Gastrocnemius medialis (tissue), 4 donors: ENCODE measurements at regions not wholly inside any gene's neighbourhood (a gene's known extent, or its start where the extent isn't known, plus 50 kb on each side); places are given as distances from the start of the nearest gene placed in this dataset.

Experiments
- ATAC-seq, 2 donors: fragments of 150-250 bp; one replicate each; pipeline ENCODE4 v1.9.1; 2016
- DNase-seq, 2 donors: peaks; one replicate each; pipeline ENCODE4 v3.0.0-alpha.2; 2019
- H3K27ac ChIP-seq, 4 donors: fragments of 200-600 bp; sonication (generic); 1 replicate in 1 of 4; 2 replicates in 3 of 4; pipeline ENCODE4 v1.5.1; 2016 to 2018; ENCODE audit warnings: mild to moderate bottlenecking in 2 of 4, moderate library complexity in 1 of 4
- H3K27me3 ChIP-seq, 3 donors: fragments of 200-600 bp; sonication (generic) in 2 of 3; 1 replicate in 1 of 3; 2 replicates in 2 of 3; pipeline versions ENCODE4 v1.5.1 to v1.6.0; 2016 to 2019; ENCODE audit warnings: mild to moderate bottlenecking in 1 of 3, moderate library complexity in 1 of 3
- H3K36me3 ChIP-seq, 2 donors: fragments of 200-600 bp; sonication (generic) in 1 of 2; one replicate each; pipeline ENCODE4 v1.5.1; 2017 to 2018
- H3K4me1 ChIP-seq, 2 donors: fragments of 200-600 bp; sonication (generic) in 1 of 2; one replicate each; pipeline ENCODE4 v1.5.1; 2016 to 2017; ENCODE audit warnings: mild to moderate bottlenecking in 2 of 2
- H3K4me3 ChIP-seq, 4 donors: fragments of 200-600 bp; sonication (generic) in 3 of 4; 1 replicate in 1 of 4; 2 replicates in 3 of 4; pipeline ENCODE4 v1.5.1; 2016 to 2019; ENCODE audit warnings: mild to moderate bottlenecking in 2 of 4
- H3K9me3 ChIP-seq, 3 donors: fragments of 200-600 bp; sonication (generic) in 2 of 3; 1 replicate in 1 of 3; 2 replicates in 2 of 3; pipeline ENCODE4 v1.5.1; 2016 to 2019
- POLR2A ChIP-seq, 2 donors: fragments of 450-650 bp; IDR thresholded peaks; one replicate each; pipeline ENCODE4 v1.6.1; 2017; ENCODE audit warnings: antibody characterized with exemption in 2 of 2, mild to moderate bottlenecking in 2 of 2, moderate library complexity in 2 of 2
- in situ Hi-C, 4 donors: fragments of 200-750 bp; cut with MboI; loops; one replicate each; pipeline versions ENCODE4 v1.15.0 to v1.8.0; 2017; ENCODE audit warnings: low sequenced_read_pairs in 4 of 4
- intact Hi-C: fragments of 100-400 bp; cut with DNase I; formaldehyde crosslinking; loops from one replicate; pipeline ENCODE4 v1.15.1; 2023; ENCODE audit warnings: low total_unique reads
- TF ChIP-seq, protein P1 (sequence below), 5 experiments: fragments of 450-650 bp in 3 of 5; fragments of 200-600 bp in 2 of 5; sonication (generic) in 2 of 5; IDR thresholded peaks in 4 of 5; conservative IDR thresholded peaks in 1 of 5; 1 replicate in 4 of 5; 2 replicates in 1 of 5; pipeline ENCODE4 v1.5.1; 2016 to 2019; ENCODE audit warnings: antibody characterized with exemption in 5 of 5, mild to moderate bottlenecking in 3 of 5, moderate library complexity in 3 of 5

DNA sequence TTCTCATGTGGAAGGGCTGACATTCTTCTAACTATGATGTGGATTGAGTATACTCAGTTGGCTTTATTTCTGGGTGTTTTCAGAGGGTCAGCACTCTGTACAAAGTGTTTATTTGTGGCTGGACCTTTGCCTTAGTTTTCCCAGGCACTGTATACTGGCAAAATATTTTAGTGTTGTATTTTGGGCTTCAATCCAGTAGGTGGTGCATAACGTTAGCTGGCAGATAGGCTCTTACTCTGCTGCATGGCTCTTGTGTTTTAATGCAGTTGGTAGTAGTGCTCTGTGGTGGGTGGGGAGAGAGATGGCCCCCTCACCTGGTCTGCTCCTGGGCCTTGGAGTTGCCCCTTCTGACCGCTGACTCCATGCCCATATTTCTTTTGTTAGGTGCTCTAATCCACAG lies 75.6 kb upstream of the REG3A start:
- Histone ChIP-seq H3K9me3 (no peaks in the 10 kb centered on the region), H3K27me3 (no peaks in the 10 kb centered on the region), H3K4me3 (no peak overlapping the region), H3K27ac (no peak overlapping the region), H3K36me3 (no peaks in the 10 kb centered on the region), H3K4me1 (no peaks in the 10 kb centered on the region)
- TF ChIP-seq, protein P1, sequence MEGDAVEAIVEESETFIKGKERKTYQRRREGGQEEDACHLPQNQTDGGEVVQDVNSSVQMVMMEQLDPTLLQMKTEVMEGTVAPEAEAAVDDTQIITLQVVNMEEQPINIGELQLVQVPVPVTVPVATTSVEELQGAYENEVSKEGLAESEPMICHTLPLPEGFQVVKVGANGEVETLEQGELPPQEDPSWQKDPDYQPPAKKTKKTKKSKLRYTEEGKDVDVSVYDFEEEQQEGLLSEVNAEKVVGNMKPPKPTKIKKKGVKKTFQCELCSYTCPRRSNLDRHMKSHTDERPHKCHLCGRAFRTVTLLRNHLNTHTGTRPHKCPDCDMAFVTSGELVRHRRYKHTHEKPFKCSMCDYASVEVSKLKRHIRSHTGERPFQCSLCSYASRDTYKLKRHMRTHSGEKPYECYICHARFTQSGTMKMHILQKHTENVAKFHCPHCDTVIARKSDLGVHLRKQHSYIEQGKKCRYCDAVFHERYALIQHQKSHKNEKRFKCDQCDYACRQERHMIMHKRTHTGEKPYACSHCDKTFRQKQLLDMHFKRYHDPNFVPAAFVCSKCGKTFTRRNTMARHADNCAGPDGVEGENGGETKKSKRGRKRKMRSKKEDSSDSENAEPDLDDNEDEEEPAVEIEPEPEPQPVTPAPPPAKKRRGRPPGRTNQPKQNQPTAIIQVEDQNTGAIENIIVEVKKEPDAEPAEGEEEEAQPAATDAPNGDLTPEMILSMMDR (IDR thresholded peaks at IDR 0.05 in 4 of 5, conservative IDR thresholded peaks at IDR 0.05 in 1 of 5): no peak
- no peak for TF ChIP-seq POLR2A (IDR thresholded peaks at IDR 0.05)
- ATAC-seq (no peak), DNase-seq (no peak)
- intact Hi-C loops (no loop called here), in situ Hi-C loops (no loop called here)

DNA sequence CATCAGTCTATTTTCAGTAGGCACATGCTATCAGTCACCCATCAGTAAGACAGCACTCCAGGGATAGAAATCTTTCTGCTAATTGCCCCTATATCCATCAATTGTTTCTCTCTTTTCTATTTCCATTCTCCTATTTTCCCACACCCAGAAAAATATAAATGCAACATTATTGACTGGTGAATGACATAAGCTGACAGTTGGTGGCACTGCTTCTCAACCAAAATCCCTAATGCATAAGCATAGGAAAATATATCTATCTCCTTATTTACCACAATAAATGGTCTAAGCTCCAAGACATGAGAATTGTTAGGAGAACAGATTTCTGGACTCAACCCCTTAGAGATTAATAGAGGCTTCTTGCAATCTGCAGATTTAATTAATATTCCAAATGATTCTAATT lies 64.0 kb upstream of the REG3A start:
- Histone ChIP-seq H3K36me3 (no peaks in the 10 kb centered on the region), H3K27me3 (no peaks in the 10 kb centered on the region), H3K9me3 (no peaks in the 10 kb centered on the region), H3K4me3 (no peak overlapping the region), H3K4me1 (no peaks in the 10 kb centered on the region), H3K27ac (no peak overlapping the region)
- ATAC-seq (no peak), DNase-seq (no peak)
- in situ Hi-C loops: no loop called here
- intact Hi-C loops: no loop called here
- no peak for TF ChIP-seq POLR2A (IDR thresholded peaks at IDR 0.05)

DNA sequence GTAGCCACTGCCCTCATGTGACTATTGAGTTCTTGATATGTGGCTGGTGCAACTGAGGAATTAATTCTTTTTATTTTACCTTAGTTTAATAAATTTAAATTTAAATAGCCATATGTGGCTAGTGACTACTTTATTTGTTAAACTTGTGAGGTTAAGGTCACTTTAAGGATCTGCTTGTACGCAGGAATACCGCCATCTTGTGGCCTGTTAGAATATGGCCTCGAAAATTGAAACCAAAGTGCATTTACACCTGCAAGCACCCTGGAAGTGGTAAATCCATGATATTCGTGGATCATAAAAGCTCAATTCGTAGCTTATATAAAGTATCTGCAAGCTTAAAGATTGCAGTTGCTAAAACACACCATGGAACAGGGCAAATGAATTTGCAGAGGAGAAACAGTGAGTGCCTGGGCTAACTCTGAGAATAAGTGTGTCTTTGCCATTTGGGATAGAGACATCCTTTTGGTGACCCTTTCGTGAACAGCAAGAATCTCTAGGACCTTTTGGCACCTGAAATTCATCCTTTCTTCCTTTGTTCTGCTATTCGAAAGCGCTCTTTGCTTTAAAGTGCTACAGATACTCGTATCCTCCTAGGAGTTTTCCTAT lies 59.9 kb upstream of the REG3A start:
- no peak for TF ChIP-seq POLR2A (IDR thresholded peaks at IDR 0.05)
- TF ChIP-seq, protein P1 (IDR thresholded peaks at IDR 0.05 in 4 of 5, conservative IDR thresholded peaks at IDR 0.05 in 1 of 5): peak in 2 of 5 experiments; percentile 35 to 50
- Histone ChIP-seq H3K27me3 (no peaks in the 10 kb centered on the region), H3K4me3 (no peak overlapping the region), H3K36me3 (no peaks in the 10 kb centered on the region), H3K9me3 (no peaks in the 10 kb centered on the region), H3K4me1 (no peaks in the 10 kb centered on the region), H3K27ac (no peak overlapping the region)
- no peak for DNase-seq
- intact Hi-C loops (no loop called here), in situ Hi-C loops (no loop called here)
- no peak for ATAC-seq

DNA sequence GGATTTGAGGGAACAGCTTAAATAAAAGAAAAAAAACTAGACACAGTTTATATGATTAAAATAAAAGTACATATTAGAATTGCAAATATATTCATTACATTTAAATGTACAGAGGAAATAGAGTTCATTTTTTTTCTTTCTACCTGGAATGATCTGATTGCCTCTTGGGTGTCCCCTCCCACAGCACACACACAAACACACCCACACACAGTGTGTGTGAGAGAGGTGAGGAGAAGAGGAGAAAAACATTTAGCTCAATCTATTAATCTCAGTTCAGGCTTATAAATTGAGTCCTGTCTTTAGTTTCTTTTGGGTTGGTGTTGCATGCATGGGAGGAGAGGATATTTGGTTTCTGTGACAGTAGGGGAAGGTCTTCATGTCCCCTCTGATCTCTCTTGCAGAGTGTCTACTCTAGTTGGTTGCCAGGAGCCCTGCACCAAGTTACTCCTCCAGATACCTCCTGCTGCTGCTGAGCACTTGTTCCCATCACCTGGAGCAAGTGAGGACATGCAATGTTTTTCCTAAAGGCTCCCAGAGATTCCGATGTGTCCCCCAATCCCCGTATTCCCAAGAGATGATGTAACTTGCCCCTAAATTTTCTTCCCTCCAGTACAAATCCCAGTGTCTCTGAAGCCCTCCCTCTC lies 50.8 kb upstream of the REG3A start:
- H3K27ac ChIP-seq: no peak overlapping the region
- no peaks in the 10 kb centered on the region for H3K27me3 ChIP-seq
- H3K9me3 ChIP-seq: no peaks in the 10 kb centered on the region
- H3K36me3 ChIP-seq: no peaks in the 10 kb centered on the region
- no peaks in the 10 kb centered on the region for H3K4me1 ChIP-seq
- TF ChIP-seq, protein P1 (IDR thresholded peaks at IDR 0.05 in 4 of 5, conservative IDR thresholded peaks at IDR 0.05 in 1 of 5): no peak
- no peak for TF ChIP-seq POLR2A (IDR thresholded peaks at IDR 0.05)
- intact Hi-C loops: no loop called here
- DNase-seq (no peak), ATAC-seq (no peak)
- H3K4me3 ChIP-seq: no peak overlapping the region
- in situ Hi-C loops: no loop called here
